Lower lobe of right lung (tissue), 2 donors: ENCODE measurements at regions not wholly inside any gene's neighbourhood (a gene's known extent, or its start where the extent isn't known, plus 50 kb on each side); places are given as distances from the start of the nearest gene placed in this dataset.
"Not testable (repeated sequence)": the region's sequence is repeated elsewhere in the genome, so short reads cannot be mapped to it uniquely, and the experiment has no call there.

Experiments used
- ATAC-seq, 2 donors: fragments of 200-7000 bp; cut with Tn5 transposase; one replicate each; pipeline ENCODE4 v1.9.1; 2020 to 2022; ENCODE audit warnings: mild to moderate bottlenecking in 2 of 2, moderate library complexity in 2 of 2
- DNase-seq: peaks from one replicate; pipeline ENCODE4 v3.0.0-alpha.2; 2020
- H3K27ac ChIP-seq: fragments of 200-600 bp; one replicate; pipeline ENCODE4 v1.8.0; 2022
- H3K27me3 ChIP-seq: fragments of 200-600 bp; one replicate; pipeline ENCODE4 v1.8.0; 2022; ENCODE audit warnings: low read depth
- H3K36me3 ChIP-seq: fragments of 200-600 bp; one replicate; pipeline ENCODE4 v1.8.0; 2022; ENCODE audit warnings: mild to moderate bottlenecking
- H3K4me1 ChIP-seq: fragments of 200-600 bp; one replicate; pipeline ENCODE4 v1.8.0; 2022
- H3K4me3 ChIP-seq: fragments of 200-600 bp; one replicate; pipeline ENCODE4 v1.8.0; 2022; ENCODE audit warnings: mild to moderate bottlenecking
- H3K9me3 ChIP-seq: fragments of 200-600 bp; one replicate; pipeline ENCODE4 v1.8.0; 2022
- CTCF ChIP-seq: fragments of 200-600 bp; IDR thresholded peaks from one replicate; pipeline ENCODE4 v1.8.0; 2022; ENCODE audit warnings: antibody characterized with exemption, mild to moderate bottlenecking
- intact Hi-C: fragments of 100-400 bp; cut with DNase I; formaldehyde crosslinking; loops from one replicate; pipeline ENCODE4 v1.11.0; 2022
- donor health status: DM: no; HTN: yes; CAD: no; lungs with severe emphysema.

GRCh38 chr4:42237010-42237409 is 84.6 kb upstream of the BEND4 start:
- H3K9me3 ChIP-seq, result no peaks in the 10 kb centered on the region
- H3K4me3 ChIP-seq, result no peak overlapping the region
- no peaks in the 10 kb centered on the region for H3K4me1 ChIP-seq
- H3K27me3 ChIP-seq, result no peaks in the 10 kb centered on the region
- no peak for ATAC-seq
- no peak for TF ChIP-seq CTCF
- no peak overlapping the region for H3K27ac ChIP-seq
- intact Hi-C loops, result no loop called here
- no peaks in the 10 kb centered on the region for H3K36me3 ChIP-seq
- DNase-seq, result no peak

GRCh38 chr4:42237451-42237850 is 85.0 kb upstream of the BEND4 start:
- intact Hi-C loops, result no loop called here
- TF ChIP-seq CTCF, result no peak
- DNase-seq, result no peak
- Histone ChIP-seq H3K36me3 (no peaks in the 10 kb centered on the region), H3K27me3 (no peaks in the 10 kb centered on the region), H3K4me3 (no peak overlapping the region), H3K27ac (no peak overlapping the region), H3K4me1 (no peaks in the 10 kb centered on the region), H3K9me3 (no peaks in the 10 kb centered on the region)
- no peak for ATAC-seq

- Histone ChIP-seq H3K36me3 (no peaks in the 10 kb centered on the region), H3K9me3 (no peaks in the 10 kb centered on the region), H3K4me1 (no peaks in the 10 kb centered on the region), H3K4me3 (no peak overlapping the region), H3K27me3 (no peaks in the 10 kb centered on the region), H3K27ac (no peak overlapping the region)
- intact Hi-C loops, result no loop called here
- TF ChIP-seq CTCF, result no peak
- DNase-seq, result no peak
- ATAC-seq, result no peak
Measured at GRCh38 chr4:42248972-42249371, 96.5 kb upstream of the BEND4 start.

GRCh38 chr4:42252315-42252714 is 99.9 kb upstream of the BEND4 start:
- no peaks in the 10 kb centered on the region for H3K9me3 ChIP-seq
- no peak for ATAC-seq

GRCh38 chr4:42257645-42258044 is 105.2 kb upstream of the BEND4 start:
- H3K4me3 ChIP-seq, intact Hi-C loops, ATAC-seq, H3K4me1 ChIP-seq, H3K27ac ChIP-seq, DNase-seq, H3K27me3 ChIP-seq, H3K36me3 ChIP-seq, H3K9me3 ChIP-seq: not testable (repeated sequence)

More at GRCh38 chr4:42252315-42252714, 99.9 kb upstream of the BEND4 start:
- intact Hi-C loops, result no loop called here
- no peak for TF ChIP-seq CTCF
- no peak overlapping the region for H3K4me3 ChIP-seq
- no peaks in the 10 kb centered on the region for H3K4me1 ChIP-seq
- no peak for DNase-seq
- H3K36me3 ChIP-seq, result no peaks in the 10 kb centered on the region
- no peaks in the 10 kb centered on the region for H3K27me3 ChIP-seq
- no peak overlapping the region for H3K27ac ChIP-seq

- no peak for TF ChIP-seq CTCF
- Histone ChIP-seq H3K27ac (peak overlapping the region; percentile 36), H3K27me3 (no peaks in the 10 kb centered on the region), H3K36me3 (no peaks in the 10 kb centered on the region), H3K4me1 (no peaks in the 10 kb centered on the region), H3K9me3 (no peaks in the 10 kb centered on the region), H3K4me3 (no peak overlapping the region)
- DNase-seq (no peak), ATAC-seq (no peak)
- intact Hi-C loops, result no loop called here
Measured at GRCh38 chr4:42262701-42263490, 110.4 kb upstream of the BEND4 start.
